Ammon's horn (tissue), 1 donor: ENCODE measurements at regions not wholly inside any gene's neighbourhood (a gene's known extent, or its start where the extent isn't known, plus 50 kb on each side); places are given as distances from the start of the nearest gene placed in this dataset.

Experiments
- DNase-seq: peaks from one replicate; pipeline ENCODE4 v3.0.0-alpha.2; 2016; ENCODE audit warnings: low spot score

- DNase-seq: no peak
Observed at GRCh38 chr13:111537843-111538499, 217.5 kb downstream of the TEX29 start.

GRCh38 chr13:111539252-111539651, 218.8 kb downstream of the TEX29 start:
- DNase-seq: no peak

- no peak for DNase-seq
Observed at GRCh38 chr13:111539791-111540446, 219.5 kb downstream of the TEX29 start.

- no peak for DNase-seq
Observed at GRCh38 chr13:111540486-111540885, 220.0 kb downstream of the TEX29 start.

- no peak for DNase-seq
Observed at GRCh38 chr13:111541345-111541744, 220.9 kb downstream of the TEX29 start.

- no peak for DNase-seq
Observed at GRCh38 chr13:111541752-111542529, 221.5 kb downstream of the TEX29 start.

GRCh38 chr13:111542530-111543341, 222.3 kb downstream of the TEX29 start:
- DNase-seq: no peak

GRCh38 chr13:111546921-111547675, 226.7 kb downstream of the TEX29 start:
- no peak for DNase-seq

GRCh38 chr13:111547726-111548273, 227.4 kb downstream of the TEX29 start:
- DNase-seq: no peak

- DNase-seq: no peak
Observed at GRCh38 chr13:111548301-111548700, 227.9 kb downstream of the TEX29 start.

- no peak for DNase-seq
Observed at GRCh38 chr13:111548805-111549204, 228.4 kb downstream of the TEX29 start.

GRCh38 chr13:111549464-111549863, 229.0 kb downstream of the TEX29 start:
- no peak for DNase-seq

GRCh38 chr13:111550062-111550461, 229.6 kb downstream of the TEX29 start:
- no peak for DNase-seq

GRCh38 chr13:111551204-111551820, 230.9 kb downstream of the TEX29 start:
- DNase-seq: no peak

- DNase-seq: no peak
Observed at GRCh38 chr13:111552891-111553655, 232.6 kb downstream of the TEX29 start.

GRCh38 chr13:111554539-111555267, 234.3 kb downstream of the TEX29 start:
- no peak for DNase-seq

GRCh38 chr13:111555268-111555808, 234.9 kb downstream of the TEX29 start:
- DNase-seq: no peak

GRCh38 chr13:111555903-111556302, 235.5 kb downstream of the TEX29 start:
- no peak for DNase-seq

GRCh38 chr13:111556496-111556895, 236.1 kb downstream of the TEX29 start:
- DNase-seq: no peak
